GM12892 (cell line): ENCODE measurements at regions not wholly inside any gene's neighbourhood (a gene's known extent, or its start where the extent isn't known, plus 50 kb on each side); places are given as distances from the start of the nearest gene placed in this dataset.

ENCODE experiments used
- POLR2A ChIP-seq: IDR thresholded peaks from 2 replicates; pipeline ENCODE4 v1.6.1; 2011; ENCODE audit warnings: low read depth, low read length, control low read depth
- POLR2AphosphoS5 ChIP-seq: IDR thresholded peaks from 2 replicates; pipeline ENCODE4 v1.6.1; 2011; ENCODE audit warnings: low read depth, low read length, control low read depth
- TAF1 ChIP-seq: IDR thresholded peaks from 2 replicates; pipeline ENCODE4 v1.6.1; 2011; ENCODE audit warnings: low read depth, mild to moderate bottlenecking, control low read depth, low read length, borderline replicate concordance

- TF ChIP-seq POLR2AphosphoS5, result no peak
- no peak for TF ChIP-seq POLR2A
- TF ChIP-seq TAF1, result no peak
Measured at GRCh38 chr9:30484690-30485089, 1899.8 kb upstream of the ACO1 start.
